Hepatocyte (in vitro differentiated cells): ENCODE measurements at regions not wholly inside any gene's neighbourhood (a gene's known extent, or its start where the extent isn't known, plus 50 kb on each side); places are given as distances from the start of the nearest gene placed in this dataset.

Experiments
- DNase-seq: peaks from one replicate; pipeline ENCODE4 v3.0.0-alpha.2; 2016; ENCODE audit warnings: low spot score
- H2AFZ ChIP-seq: fragments of 200-600 bp; sonication (generic); 2 replicates; pipeline ENCODE4 v1.6.0; 2016; ENCODE audit warnings: antibody characterized with exemption, mild to moderate bottlenecking
- H3K27ac ChIP-seq: fragments of 200-600 bp; sonication (generic); 2 replicates; pipeline ENCODE4 v1.5.1; 2016; ENCODE audit warnings: mild to moderate bottlenecking
- H3K27me3 ChIP-seq: fragments of 200-600 bp; sonication (generic); 2 replicates; pipeline ENCODE4 v1.6.1; 2016
- H3K36me3 ChIP-seq: fragments of 200-600 bp; sonication (generic); replicated peaks from 2 replicates; pipeline ENCODE4 v1.5.1; 2016; ENCODE audit warnings: low read depth; ENCODE audit not compliant: insufficient read depth
- H3K4me1 ChIP-seq: fragments of 200-600 bp; sonication (generic); 2 replicates; pipeline ENCODE4 v1.5.1; 2016; ENCODE audit warnings: mild to moderate bottlenecking, moderate library complexity; ENCODE audit not compliant: insufficient read depth
- H3K4me2 ChIP-seq: fragments of 200-600 bp; sonication (generic); 2 replicates; pipeline ENCODE4 v1.6.0; 2016
- H3K4me3 ChIP-seq: fragments of 200-600 bp; sonication (generic); 2 replicates; pipeline ENCODE4 v1.5.1; 2016; ENCODE audit warnings: mild to moderate bottlenecking
- H3K79me2 ChIP-seq: fragments of 200-600 bp; sonication (generic); 2 replicates; pipeline ENCODE4 v1.6.0; 2017; ENCODE audit warnings: mild to moderate bottlenecking
- H3K9me2 ChIP-seq: fragments of 200-600 bp; sonication (generic); replicated peaks from 2 replicates; pipeline ENCODE4 v1.6.0; 2017; ENCODE audit warnings: mild to moderate bottlenecking; ENCODE audit not compliant: insufficient read depth
- H3K9me3 ChIP-seq: fragments of 200-600 bp; sonication (generic); 2 replicates; pipeline ENCODE4 v1.5.1; 2016; ENCODE audit warnings: low read depth, mild to moderate bottlenecking
- H4K20me1 ChIP-seq: fragments of 200-600 bp; sonication (generic); 2 replicates; pipeline ENCODE4 v1.6.0; 2016; ENCODE audit warnings: mild to moderate bottlenecking; ENCODE audit not compliant: insufficient read depth, poor library complexity, severe bottlenecking
- CTCF ChIP-seq: fragments of 200-600 bp; sonication (generic); IDR thresholded peaks from 2 replicates; pipeline ENCODE4 v1.5.1; 2016; ENCODE audit warnings: antibody characterized with exemption, mild to moderate bottlenecking; ENCODE audit not compliant: poor library complexity
- EZH2 ChIP-seq: fragments of 200-600 bp; sonication (generic); IDR thresholded peaks from 2 replicates; pipeline ENCODE4 v1.6.1; 2016; ENCODE audit warnings: antibody characterized with exemption, mild to moderate bottlenecking, borderline replicate concordance
- EZH2phosphoT487 ChIP-seq: fragments of 200-600 bp; sonication (generic); IDR thresholded peaks from one replicate; pipeline ENCODE4 v1.6.1; 2018; ENCODE audit warnings: antibody characterized with exemption, mild to moderate bottlenecking, low read depth, moderate library complexity; ENCODE audit not compliant: unreplicated experiment, severe bottlenecking
- WGBS: methylation state at CpG from one replicate; pipeline ENCODE4 v1.1.6; 2016; ENCODE audit warnings: low lambda C conversion rate; ENCODE audit errors: missing lambda C conversion rate; 5-methylcytosine and 5-hydroxymethylcytosine counted together

- Histone ChIP-seq H3K27ac (no peak overlapping the region), H3K79me2 (no peaks in the 10 kb centered on the region), H3K27me3 (no peaks in the 10 kb centered on the region), H3K4me2 (no peak overlapping the region), H4K20me1 (no peaks in the 10 kb centered on the region), H3K9me2 (no peaks in the 10 kb centered on the region), H3K9me3 (no peaks in the 10 kb centered on the region), H2AFZ (no peak overlapping the region), H3K4me1 (no peaks in the 10 kb centered on the region), H3K4me3 (no peak overlapping the region), H3K36me3 (no peaks in the 10 kb centered on the region)
- WGBS, result 96% methylated on average over 2 of the region's 2 CpGs
- TF ChIP-seq EZH2phosphoT487 (no peak), CTCF (no peak), EZH2 (no peak)
- no peak for DNase-seq
Observed at GRCh38 chr3:54036543-54036942, 85.8 kb upstream of the CACNA2D3 start.

GRCh38 chr3:54034971-54035370, 87.4 kb upstream of the CACNA2D3 start:
- TF ChIP-seq EZH2 (no peak), EZH2phosphoT487 (no peak), CTCF (no peak)
- no peak for DNase-seq
- Histone ChIP-seq H3K27ac (no peak overlapping the region), H3K9me3 (no peaks in the 10 kb centered on the region), H3K9me2 (no peaks in the 10 kb centered on the region), H3K79me2 (no peaks in the 10 kb centered on the region), H3K4me1 (no peaks in the 10 kb centered on the region), H2AFZ (no peak overlapping the region), H3K4me3 (no peak overlapping the region), H3K27me3 (no peaks in the 10 kb centered on the region), H3K36me3 (no peaks in the 10 kb centered on the region), H3K4me2 (no peak overlapping the region), H4K20me1 (no peaks in the 10 kb centered on the region)
- 92% methylated on average over 4 of the region's 4 CpGs for WGBS

- TF ChIP-seq EZH2, result no peak
- no peak for TF ChIP-seq CTCF
- TF ChIP-seq EZH2phosphoT487, result no peak
- no peak overlapping the region for H2AFZ ChIP-seq
- H4K20me1 ChIP-seq, result no peaks in the 10 kb centered on the region
- no peaks in the 10 kb centered on the region for H3K27me3 ChIP-seq
- no peaks in the 10 kb centered on the region for H3K4me1 ChIP-seq
- no peaks in the 10 kb centered on the region for H3K9me2 ChIP-seq
- no peaks in the 10 kb centered on the region for H3K9me3 ChIP-seq
- no peak overlapping the region for H3K4me2 ChIP-seq
- H3K36me3 ChIP-seq, result no peaks in the 10 kb centered on the region
- H3K27ac ChIP-seq, result no peak overlapping the region
- WGBS, result 82% methylated on average over 17 of the region's 17 CpGs
- DNase-seq, result no peak
- H3K4me3 ChIP-seq, result no peak overlapping the region
- H3K79me2 ChIP-seq, result no peaks in the 10 kb centered on the region
Observed at GRCh38 chr3:54033761-54034160, 88.6 kb upstream of the CACNA2D3 start.

- no peak for TF ChIP-seq EZH2
- no peak for TF ChIP-seq EZH2phosphoT487
- no peak for TF ChIP-seq CTCF
- H3K4me1 ChIP-seq, result no peaks in the 10 kb centered on the region
- H3K4me2 ChIP-seq, result no peak overlapping the region
- no peaks in the 10 kb centered on the region for H3K79me2 ChIP-seq
- DNase-seq, result no peak
- no peak overlapping the region for H3K27ac ChIP-seq
- no peaks in the 10 kb centered on the region for H3K36me3 ChIP-seq
- WGBS, result 76% methylated on average over 5 of the region's 5 CpGs
- H3K27me3 ChIP-seq, result no peaks in the 10 kb centered on the region
- H2AFZ ChIP-seq, result no peak overlapping the region
- H3K4me3 ChIP-seq, result no peak overlapping the region
- H3K9me2 ChIP-seq, result no peaks in the 10 kb centered on the region
- no peaks in the 10 kb centered on the region for H4K20me1 ChIP-seq
- no peaks in the 10 kb centered on the region for H3K9me3 ChIP-seq
Observed at GRCh38 chr3:54032598-54032997, 89.8 kb upstream of the CACNA2D3 start.
